CD4-positive, alpha-beta memory T cell (primary cell): ENCODE measurements at regions not wholly inside any gene's neighbourhood (a gene's known extent, or its start where the extent isn't known, plus 50 kb on each side); places are given as distances from the start of the nearest gene placed in this dataset.
A peak's percentile ranks its signal among the peaks of the same experiment; 100 is the strongest.

Experiments used
- CTCF ChIA-PET: fragments of 350-600 bp; sonication (Branson Sonifier 250); formaldehyde crosslinking; loops from one replicate; lab custom pipeline; 2021; ENCODE audit warnings: inconsistent platforms; ENCODE audit not compliant: partially characterized antibody; lab: Charles Lee
- POLR2A ChIA-PET: fragments of 350-600 bp; sonication (Branson Sonifier 250); formaldehyde crosslinking; loops from one replicate; lab custom pipeline; 2021; ENCODE audit not compliant: partially characterized antibody; lab: Charles Lee
- DNase-seq, 5 donors: peaks; one replicate each; pipeline versions ENCODE4 v3.0.0 to v3.0.0-alpha.2; 2020 to 2022; ENCODE audit warnings: mixed read lengths in 1 of 5
- H3K27ac ChIP-seq: one replicate; pipeline ENCODE4 v1.7.0; 2013; ENCODE audit warnings: low read depth, low read length
- H3K27me3 ChIP-seq: 2 replicates; pipeline ENCODE4 v1.7.0; 2013; ENCODE audit warnings: mild to moderate bottlenecking, low read length, moderate library complexity; ENCODE audit not compliant: insufficient read depth
- H3K36me3 ChIP-seq: 2 replicates; pipeline ENCODE4 v1.7.0; 2013; ENCODE audit warnings: mild to moderate bottlenecking, low read length, moderate library complexity; ENCODE audit not compliant: insufficient read depth
- H3K4me1 ChIP-seq: 2 replicates; pipeline ENCODE4 v1.7.0; 2013; ENCODE audit warnings: mild to moderate bottlenecking, low read length, moderate library complexity; ENCODE audit not compliant: insufficient read depth
- H3K4me3 ChIP-seq, 2 donors: one replicate each; pipeline ENCODE4 v1.7.0; 2013; ENCODE audit warnings: low read length in 2 of 2, mild to moderate bottlenecking in 1 of 2
- H3K9me3 ChIP-seq, 2 donors: one replicate each; pipeline ENCODE4 v1.7.0; 2013; ENCODE audit warnings: low read length in 2 of 2, control low read depth in 1 of 2; ENCODE audit not compliant: control insufficient read depth in 1 of 2
- H3K27ac Mint-ChIP-seq, 7 donors: one replicate each; pipeline ENCODE4 v1.8.0; 2020 to 2021; ENCODE audit warnings: mixed read lengths in 7 of 7, mild to moderate bottlenecking in 6 of 7, inconsistent platforms in 3 of 7, moderate library complexity in 3 of 7
- H3K27me3 Mint-ChIP-seq, 2 donors: one replicate each; pipeline ENCODE4 v1.8.0; 2020 to 2021; ENCODE audit warnings: mixed read lengths in 2 of 2
- H3K36me3 Mint-ChIP-seq, 2 donors: one replicate each; pipeline ENCODE4 v1.8.0; 2020 to 2021; ENCODE audit warnings: mixed read lengths in 2 of 2, inconsistent platforms in 1 of 2, mild to moderate bottlenecking in 1 of 2
- H3K4me1 Mint-ChIP-seq, 4 donors: one replicate each; pipeline ENCODE4 v1.8.0; 2020 to 2021; ENCODE audit warnings: mixed read lengths in 4 of 4, mild to moderate bottlenecking in 1 of 4
- H3K4me3 Mint-ChIP-seq, 8 donors: one replicate each; pipeline ENCODE4 v1.8.0; 2020 to 2021; ENCODE audit warnings: mixed read lengths in 8 of 8, mild to moderate bottlenecking in 7 of 8, moderate library complexity in 6 of 8, inconsistent platforms in 3 of 8
- H3K9me3 Mint-ChIP-seq, 8 donors: one replicate each; pipeline ENCODE4 v1.8.0; 2020 to 2021; ENCODE audit warnings: mixed read lengths in 8 of 8, mild to moderate bottlenecking in 5 of 8, inconsistent platforms in 3 of 8, moderate library complexity in 1 of 8
- intact Hi-C: fragments of 100-400 bp; cut with micrococcal nuclease; formaldehyde crosslinking; loops from one replicate; pipeline ENCODE4 v1.15.1; 2023

DNA sequence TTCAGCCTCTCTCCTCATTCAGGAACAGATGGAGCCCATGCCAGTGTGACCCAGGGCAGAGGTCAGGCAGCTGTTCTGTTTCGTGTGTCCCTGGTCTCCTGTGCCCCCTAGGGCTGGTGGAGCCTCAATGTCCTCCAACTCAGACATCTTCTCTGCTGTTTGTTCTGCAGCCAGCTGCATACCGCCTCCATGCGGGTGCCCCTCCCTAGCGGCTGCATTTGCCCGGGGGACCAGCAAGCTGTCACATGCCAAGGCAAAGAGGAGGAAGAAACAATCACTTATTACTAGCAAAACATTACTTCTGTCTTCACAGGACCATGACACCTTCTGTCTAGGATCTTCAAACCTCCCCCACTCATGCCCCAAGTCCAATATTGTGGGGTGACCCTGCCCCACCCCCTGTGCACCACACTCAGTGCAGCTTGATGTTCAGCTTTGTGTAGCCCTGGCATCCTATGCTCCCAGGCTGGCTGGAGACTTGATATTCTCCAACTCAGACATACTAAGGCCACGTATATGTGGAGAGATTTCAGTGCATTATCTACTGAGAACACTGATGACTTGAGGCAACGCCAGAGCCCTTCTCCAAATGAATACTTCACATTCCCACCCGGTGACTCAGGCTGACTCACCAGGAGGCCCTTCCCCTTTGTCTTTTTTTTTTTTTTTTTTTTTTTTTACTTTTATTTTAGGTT, 188.9 kb downstream of the SKIDA1 start:
- DNase-seq, result no peak
- H3K4me1 Mint-ChIP-seq, result peaks cover 0 to 2% (median 0%) of the 10 kb centered on the region in 4 donors
- CTCF ChIA-PET, result no interaction called here
- peak overlapping the region in 1 of 7 donors; percentile 29 for H3K27ac Mint-ChIP-seq
- no peaks in the 10 kb centered on the region for H3K36me3 ChIP-seq
- POLR2A ChIA-PET, result no interaction called here
- intact Hi-C loops, result no loop called here
- H3K27ac ChIP-seq, result no peak overlapping the region
- H3K4me3 Mint-ChIP-seq, result no peak overlapping the region
- H3K9me3 Mint-ChIP-seq, result peaks cover 0 to 3% (median 0%) of the 10 kb centered on the region in 8 donors
- no peaks in the 10 kb centered on the region for H3K36me3 Mint-ChIP-seq
- no peak overlapping the region for H3K4me3 ChIP-seq
- peaks cover 4 to 8% of the 10 kb centered on the region in 2 donors for H3K27me3 Mint-ChIP-seq
- no peaks in the 10 kb centered on the region for H3K27me3 ChIP-seq
- H3K4me1 ChIP-seq, result no peaks in the 10 kb centered on the region
- H3K9me3 ChIP-seq, result no peaks in the 10 kb centered on the region

DNA sequence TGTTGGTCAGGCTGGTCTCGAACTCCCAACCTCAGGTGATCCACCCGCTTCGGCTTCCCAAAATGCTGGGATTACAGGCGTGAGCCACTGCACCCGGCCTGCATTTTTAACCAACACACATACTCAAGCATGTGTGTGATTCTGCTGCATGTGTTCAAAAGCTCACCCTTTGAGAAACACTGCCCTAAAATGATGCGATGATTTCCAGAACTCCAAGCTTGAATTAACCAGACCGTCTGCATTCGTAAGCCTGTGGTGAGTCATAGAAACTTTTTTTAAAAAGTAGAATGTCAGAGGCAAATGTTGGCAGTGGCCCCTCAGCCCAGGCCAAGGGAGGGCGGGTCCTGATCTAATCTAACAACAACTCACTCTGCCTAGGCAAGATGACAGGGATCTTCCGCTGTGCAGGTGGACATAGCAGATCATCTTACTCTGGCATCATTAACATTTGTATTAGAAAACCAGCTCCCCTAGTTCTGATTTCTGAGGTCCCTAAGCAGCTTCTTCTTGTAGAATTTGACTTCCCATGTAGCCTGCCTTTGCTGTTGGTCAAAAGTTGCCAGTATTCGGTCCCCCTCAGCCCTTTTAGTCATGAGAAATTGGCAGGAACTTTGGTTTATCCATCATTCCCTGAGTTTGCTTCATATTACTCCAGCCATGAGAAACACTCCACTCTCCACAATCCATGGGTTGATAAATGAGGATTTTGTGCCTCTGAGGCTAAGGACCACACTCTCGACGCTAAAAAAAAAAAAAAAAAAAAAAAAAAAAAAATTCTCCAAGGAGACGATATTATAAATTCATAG, 190.4 kb downstream of the SKIDA1 start:
- H3K27ac ChIP-seq, result no peak overlapping the region
- H3K27me3 ChIP-seq, result no peaks in the 10 kb centered on the region
- H3K36me3 ChIP-seq, result no peaks in the 10 kb centered on the region
- DNase-seq, result no peak
- no peaks in the 10 kb centered on the region for H3K9me3 ChIP-seq
- H3K27me3 Mint-ChIP-seq, result peaks cover 0 to 8% of the 10 kb centered on the region in 2 donors
- H3K4me3 ChIP-seq, result no peak overlapping the region
- H3K36me3 Mint-ChIP-seq, result no peaks in the 10 kb centered on the region
- H3K4me3 Mint-ChIP-seq, result no peak overlapping the region
- ChIA-PET CTCF (no interaction called here), POLR2A (no interaction called here)
- H3K4me1 ChIP-seq, result no peaks in the 10 kb centered on the region
- peaks cover 0 to 3% (median 0%) of the 10 kb centered on the region in 8 donors for H3K9me3 Mint-ChIP-seq
- H3K27ac Mint-ChIP-seq, result no peak overlapping the region
- intact Hi-C loops, result no loop called here
- peaks cover 0 to 2% (median 0%) of the 10 kb centered on the region in 4 donors for H3K4me1 Mint-ChIP-seq

DNA sequence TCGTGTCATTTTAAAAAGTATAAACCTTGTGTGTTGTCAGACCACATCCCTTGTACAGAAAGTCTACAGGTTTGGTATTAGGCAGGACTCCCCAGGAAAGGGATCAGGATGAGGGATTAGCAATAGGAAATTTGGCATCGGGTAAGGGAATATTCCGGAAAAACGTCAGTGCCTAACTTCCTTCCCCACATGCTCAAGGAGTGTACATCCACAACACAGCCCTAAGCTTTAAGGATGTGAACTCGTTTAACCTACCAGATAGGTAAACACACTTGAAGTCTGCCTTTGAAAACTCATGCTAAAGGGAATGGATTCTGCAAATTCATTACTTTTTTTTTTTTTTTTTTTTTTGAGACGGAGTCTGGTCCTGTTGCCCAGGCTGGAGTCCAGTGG, 194.9 kb downstream of the SKIDA1 start:
- H3K36me3 Mint-ChIP-seq, result no peaks in the 10 kb centered on the region
- no peak for DNase-seq
- H3K4me3 ChIP-seq, result no peak overlapping the region
- H3K9me3 Mint-ChIP-seq, result peaks cover 0 to 1% (median 0%) of the 10 kb centered on the region in 8 donors
- H3K4me1 Mint-ChIP-seq, result peaks cover 0 to 2% (median 0%) of the 10 kb centered on the region in 4 donors
- no peak overlapping the region for H3K27ac Mint-ChIP-seq
- no peak overlapping the region for H3K4me3 Mint-ChIP-seq
- H3K36me3 ChIP-seq, result no peaks in the 10 kb centered on the region
- no peaks in the 10 kb centered on the region for H3K27me3 ChIP-seq
- intact Hi-C loops, result no loop called here
- H3K9me3 ChIP-seq, result no peaks in the 10 kb centered on the region
- CTCF ChIA-PET, result no interaction called here
- H3K4me1 ChIP-seq, result no peaks in the 10 kb centered on the region
- POLR2A ChIA-PET, result no interaction called here
- peaks cover 4 to 8% of the 10 kb centered on the region in 2 donors for H3K27me3 Mint-ChIP-seq
- H3K27ac ChIP-seq, result no peak overlapping the region

DNA sequence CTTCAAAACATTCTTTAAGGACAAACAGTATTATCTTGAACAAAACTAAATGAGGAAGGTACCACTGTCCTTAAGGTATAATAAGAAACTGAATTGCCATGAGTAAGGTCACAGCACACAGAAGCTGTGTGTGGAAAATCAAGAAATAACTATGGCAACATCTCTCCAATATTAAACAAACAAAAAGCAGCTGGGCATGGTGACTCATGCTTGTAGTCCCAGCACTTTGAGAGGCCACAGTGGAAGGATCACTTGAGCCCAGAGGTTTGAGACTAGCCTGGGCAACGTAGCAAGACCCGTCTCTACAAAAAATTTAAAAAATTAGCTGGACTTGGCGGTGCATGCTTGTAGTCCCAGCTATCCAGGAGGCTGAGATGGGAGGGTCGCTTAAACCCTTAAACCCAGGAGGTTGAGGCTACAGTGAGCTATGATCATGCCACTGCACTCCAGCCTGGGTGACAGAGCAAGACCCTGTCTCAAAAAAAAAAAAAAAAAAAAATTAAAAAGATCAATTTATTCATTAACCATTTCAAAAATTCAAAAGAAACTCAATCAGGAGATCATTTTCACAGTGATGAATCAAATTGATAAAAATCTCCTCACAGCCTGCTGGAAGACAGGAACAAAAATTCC, 195.4 kb downstream of the SKIDA1 start:
- Histone ChIP-seq H3K4me1 (no peaks in the 10 kb centered on the region), H3K9me3 (no peaks in the 10 kb centered on the region), H3K4me3 (no peak overlapping the region), H3K27me3 (no peaks in the 10 kb centered on the region), H3K36me3 (no peaks in the 10 kb centered on the region), H3K27ac (no peak overlapping the region)
- intact Hi-C loops, result no loop called here
- Mint-ChIP-seq H3K4me3 (no peak overlapping the region), H3K9me3 (peaks cover 0 to 1% (median 0%) of the 10 kb centered on the region in 8 donors), H3K27me3 (peaks cover 4 to 8% of the 10 kb centered on the region in 2 donors), H3K27ac (no peak overlapping the region), H3K36me3 (no peaks in the 10 kb centered on the region), H3K4me1 (peaks cover 0 to 2% (median 0%) of the 10 kb centered on the region in 4 donors)
- no peak for DNase-seq
- ChIA-PET POLR2A (no interaction called here), CTCF (no interaction called here)

DNA sequence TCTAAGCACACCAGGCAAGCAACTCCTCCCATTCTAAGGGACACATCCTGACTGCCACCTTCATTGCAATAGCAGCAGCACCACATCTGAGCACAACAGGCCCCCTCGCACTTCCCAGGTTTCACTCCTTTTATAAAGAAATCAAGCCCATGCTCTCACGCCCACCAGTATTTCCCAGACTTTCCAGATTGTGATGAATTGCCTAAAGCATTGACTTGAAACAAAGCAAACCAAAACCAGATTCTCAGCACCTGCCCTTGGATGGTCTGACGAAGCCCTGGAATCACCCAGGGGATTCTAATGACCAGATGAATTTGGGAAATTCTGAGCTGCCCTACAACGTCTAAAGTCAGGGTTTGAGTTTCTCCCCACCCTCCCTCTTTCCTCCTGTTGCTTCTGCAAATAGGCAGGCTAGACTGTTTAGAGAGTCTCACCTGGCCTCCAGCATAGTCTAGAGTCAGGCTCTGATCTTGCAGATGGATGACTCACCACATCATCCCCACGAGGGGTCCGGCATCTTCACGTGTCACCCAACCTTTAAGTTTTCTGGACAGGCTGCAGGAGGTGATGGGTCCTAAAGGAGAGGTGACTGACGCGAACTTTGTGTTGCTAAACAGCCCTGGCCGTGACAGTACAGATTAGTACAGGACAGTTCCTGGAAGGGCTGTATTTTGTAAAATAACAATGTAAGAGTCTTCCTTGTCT, 198.0 kb downstream of the SKIDA1 start:
- H3K9me3 ChIP-seq, result no peaks in the 10 kb centered on the region
- ChIA-PET POLR2A (no interaction called here), CTCF (no interaction called here)

DNA sequence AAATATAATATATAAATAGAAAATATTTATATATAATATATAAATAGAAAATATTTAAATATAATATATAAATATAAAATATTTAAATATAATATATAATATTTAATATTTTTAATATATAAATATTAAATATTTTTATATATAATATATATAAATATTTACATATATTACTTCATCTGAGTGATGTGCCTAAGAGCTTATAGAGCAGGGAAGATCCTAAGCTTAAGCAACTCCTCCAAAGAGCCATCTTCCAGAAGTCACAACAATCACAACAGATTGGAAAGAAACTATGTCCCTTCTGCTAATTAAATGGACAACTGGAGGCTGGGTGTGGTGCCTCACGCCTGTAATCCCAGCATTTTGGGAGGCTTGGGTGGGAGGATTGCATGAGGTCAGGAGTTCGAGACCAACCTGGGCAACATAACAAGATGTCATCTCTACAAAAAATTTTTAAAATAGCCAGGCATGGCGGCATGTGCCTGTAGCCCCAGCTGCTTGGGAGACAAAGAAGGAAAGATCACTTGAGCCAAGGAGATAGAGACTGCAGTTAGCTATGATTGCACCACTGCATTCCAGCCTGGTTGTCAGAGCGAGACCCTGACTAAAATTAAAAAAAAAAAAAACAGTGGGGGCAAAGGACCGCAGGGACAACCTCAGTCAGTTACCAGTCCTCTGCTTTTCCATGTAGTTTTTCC, 198.7 kb downstream of the SKIDA1 start:
- no peaks in the 10 kb centered on the region for H3K36me3 ChIP-seq
- POLR2A ChIA-PET, result no interaction called here
- no peak overlapping the region for H3K27ac ChIP-seq
- H3K27me3 ChIP-seq, result no peaks in the 10 kb centered on the region
- H3K4me1 ChIP-seq, result no peaks in the 10 kb centered on the region
- H3K4me3 ChIP-seq, result no peak overlapping the region
- no peak overlapping the region for H3K4me3 Mint-ChIP-seq
- peaks cover 0 to 2% (median 0%) of the 10 kb centered on the region in 4 donors for H3K4me1 Mint-ChIP-seq
- H3K9me3 Mint-ChIP-seq, result peaks cover 0 to 2% (median 0%) of the 10 kb centered on the region in 8 donors
- H3K27me3 Mint-ChIP-seq, result peaks cover 3 to 8% of the 10 kb centered on the region in 2 donors
- H3K27ac Mint-ChIP-seq, result no peak overlapping the region
- no peaks in the 10 kb centered on the region for H3K36me3 Mint-ChIP-seq
- H3K9me3 ChIP-seq, result no peaks in the 10 kb centered on the region
- DNase-seq, result no peak
- CTCF ChIA-PET, result no interaction called here
- intact Hi-C loops, result no loop called here

More for the DNA sequence above, 198.0 kb downstream of the SKIDA1 start:
- Histone ChIP-seq H3K27me3 (no peaks in the 10 kb centered on the region), H3K36me3 (no peaks in the 10 kb centered on the region), H3K4me3 (no peak overlapping the region), H3K4me1 (no peaks in the 10 kb centered on the region), H3K27ac (no peak overlapping the region)
- H3K9me3 Mint-ChIP-seq, result peaks cover 0 to 1% (median 0%) of the 10 kb centered on the region in 8 donors
- DNase-seq, result no peak
- no peak overlapping the region for H3K4me3 Mint-ChIP-seq
- H3K4me1 Mint-ChIP-seq, result peaks cover 0 to 2% (median 0%) of the 10 kb centered on the region in 4 donors
- no peak overlapping the region for H3K27ac Mint-ChIP-seq
- intact Hi-C loops, result no loop called here
- peaks cover 3 to 8% of the 10 kb centered on the region in 2 donors for H3K27me3 Mint-ChIP-seq
- no peaks in the 10 kb centered on the region for H3K36me3 Mint-ChIP-seq
